ENCODE measurements at regions not wholly inside any gene's neighbourhood (a gene's known extent, or its start where the extent isn't known, plus 50 kb on each side); places are given as distances from the start of the nearest gene placed in this dataset.

GRCh38 chr1:181392133-181392532 lies 91.2 kb upstream of the CACNA1E start:
- no peak overlapping the region for H3K27ac ChIP-seq
- TF ChIP-seq ZFX (IDR thresholded peaks at IDR 0.05) = no peak
- TF ChIP-seq, protein P1, sequence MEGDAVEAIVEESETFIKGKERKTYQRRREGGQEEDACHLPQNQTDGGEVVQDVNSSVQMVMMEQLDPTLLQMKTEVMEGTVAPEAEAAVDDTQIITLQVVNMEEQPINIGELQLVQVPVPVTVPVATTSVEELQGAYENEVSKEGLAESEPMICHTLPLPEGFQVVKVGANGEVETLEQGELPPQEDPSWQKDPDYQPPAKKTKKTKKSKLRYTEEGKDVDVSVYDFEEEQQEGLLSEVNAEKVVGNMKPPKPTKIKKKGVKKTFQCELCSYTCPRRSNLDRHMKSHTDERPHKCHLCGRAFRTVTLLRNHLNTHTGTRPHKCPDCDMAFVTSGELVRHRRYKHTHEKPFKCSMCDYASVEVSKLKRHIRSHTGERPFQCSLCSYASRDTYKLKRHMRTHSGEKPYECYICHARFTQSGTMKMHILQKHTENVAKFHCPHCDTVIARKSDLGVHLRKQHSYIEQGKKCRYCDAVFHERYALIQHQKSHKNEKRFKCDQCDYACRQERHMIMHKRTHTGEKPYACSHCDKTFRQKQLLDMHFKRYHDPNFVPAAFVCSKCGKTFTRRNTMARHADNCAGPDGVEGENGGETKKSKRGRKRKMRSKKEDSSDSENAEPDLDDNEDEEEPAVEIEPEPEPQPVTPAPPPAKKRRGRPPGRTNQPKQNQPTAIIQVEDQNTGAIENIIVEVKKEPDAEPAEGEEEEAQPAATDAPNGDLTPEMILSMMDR (conservative IDR thresholded peaks at IDR 0.05) = no peak

GRCh38 chr1:181392613-181393220 lies 90.6 kb upstream of the CACNA1E start:
- TF ChIP-seq ZFX (IDR thresholded peaks at IDR 0.05) = no peak
- TF ChIP-seq, protein P1 (conservative IDR thresholded peaks at IDR 0.05) = no peak
- no peak overlapping the region for H3K27ac ChIP-seq

- TF ChIP-seq ZFX (IDR thresholded peaks at IDR 0.05) = no peak
- TF ChIP-seq, protein P1 (conservative IDR thresholded peaks at IDR 0.05) = no peak
- no peak overlapping the region for H3K27ac ChIP-seq
Observed at GRCh38 chr1:181394766-181395165, 88.6 kb upstream of the CACNA1E start.

DNA sequence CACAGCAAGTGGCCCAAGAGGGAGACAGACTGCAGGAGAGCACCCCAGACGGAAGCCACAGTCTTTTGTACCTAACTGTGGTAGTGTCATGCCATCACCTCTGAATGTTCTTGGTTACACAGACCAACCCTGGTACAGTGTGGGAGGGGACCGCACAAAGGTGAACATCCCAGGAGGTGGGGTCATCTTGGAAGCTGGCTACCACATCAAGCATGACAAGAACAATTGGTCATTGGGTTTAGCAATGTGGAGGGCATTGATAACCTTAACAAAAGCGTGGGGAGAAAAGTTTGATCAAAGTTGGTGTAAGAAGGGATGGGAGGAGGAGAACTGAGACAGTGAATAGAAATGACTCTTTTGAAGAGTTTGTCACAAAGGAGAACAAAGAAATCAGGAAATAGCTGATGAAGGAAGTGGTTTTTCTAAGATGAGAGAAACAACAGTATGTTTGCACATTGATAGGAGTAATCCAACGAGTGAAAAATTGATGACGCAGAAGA lies 87.1 kb upstream of the CACNA1E start:
- TF ChIP-seq ZFX (IDR thresholded peaks at IDR 0.05) = no peak
- TF ChIP-seq, protein P1 (conservative IDR thresholded peaks at IDR 0.05) = no peak
- H3K27ac ChIP-seq = no peak overlapping the region

DNA sequence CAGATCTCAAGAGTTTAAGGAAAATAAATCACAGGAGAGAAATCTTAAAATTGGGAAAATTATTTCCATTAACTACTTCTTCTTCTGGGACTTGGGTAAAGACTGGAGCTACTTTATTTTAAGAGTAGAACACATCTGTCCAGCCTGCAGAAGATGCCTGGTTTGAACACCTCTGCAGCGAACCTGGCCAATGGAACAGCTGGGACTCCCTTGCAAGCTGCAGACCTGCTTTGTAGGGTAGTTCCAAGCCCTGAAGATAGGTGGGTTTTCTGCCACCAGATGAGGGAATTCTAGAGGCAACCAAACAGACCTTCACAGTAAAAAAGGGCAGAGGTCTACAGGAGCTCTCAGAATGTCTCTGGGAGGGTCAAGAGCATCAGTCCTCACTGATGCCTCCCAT lies 86.5 kb upstream of the CACNA1E start:
- H3K27ac ChIP-seq = no peak overlapping the region
- TF ChIP-seq ZFX (IDR thresholded peaks at IDR 0.05) = no peak
- TF ChIP-seq, protein P1 (conservative IDR thresholded peaks at IDR 0.05) = no peak

- no peak for TF ChIP-seq ZFX (IDR thresholded peaks at IDR 0.05)
- TF ChIP-seq, protein P1 (conservative IDR thresholded peaks at IDR 0.05) = no peak
- H3K27ac ChIP-seq = no peak overlapping the region
Observed at GRCh38 chr1:181397845-181398244, 85.5 kb upstream of the CACNA1E start.

GRCh38 chr1:181398544-181398943 lies 84.8 kb upstream of the CACNA1E start:
- H3K27ac ChIP-seq = no peak overlapping the region
- TF ChIP-seq, protein P1 (conservative IDR thresholded peaks at IDR 0.05) = no peak
- no peak for TF ChIP-seq ZFX (IDR thresholded peaks at IDR 0.05)

Measured in C4-2B (cell line).